SU-DHL-6 (cell line): ENCODE measurements at regions not wholly inside any gene's neighbourhood (a gene's known extent, or its start where the extent isn't known, plus 50 kb on each side); places are given as distances from the start of the nearest gene placed in this dataset.

Experiments used
- H2AFZ ChIP-seq: fragments of 200-600 bp; sonication (generic); 2 replicates; pipeline ENCODE4 v1.6.1; 2014; ENCODE audit warnings: low read depth, mild to moderate bottlenecking, moderate library complexity, mixed read lengths, antibody characterized with exemption, low read length; ENCODE audit not compliant: severe bottlenecking
- H3F3A ChIP-seq: fragments of 200-600 bp; shearing (Covaris generic); 2 replicates; pipeline ENCODE4 v1.6.0; 2016; ENCODE audit warnings: antibody characterized with exemption, mild to moderate bottlenecking; ENCODE audit not compliant: insufficient read depth
- H3K27ac ChIP-seq: fragments of 200-600 bp; sonication (generic); 2 replicates; pipeline ENCODE4 v1.5.1; 2016; ENCODE audit warnings: low read depth, mild to moderate bottlenecking, low read length, moderate library complexity, mixed read lengths
- H3K27me3 ChIP-seq: fragments of 200-600 bp; sonication (generic), shearing (Covaris generic); 2 replicates; pipeline ENCODE4 v1.6.0; 2014; ENCODE audit warnings: mild to moderate bottlenecking, low read length
- H3K36me3 ChIP-seq: fragments of 200-600 bp; sonication (generic); 2 replicates; pipeline ENCODE4 v1.6.1; 2014; ENCODE audit warnings: mild to moderate bottlenecking, low read length, mixed read lengths
- H3K4me2 ChIP-seq: fragments of 300-600, 200-600 bp; shearing (Covaris generic), sonication (generic); 2 replicates; pipeline ENCODE4 v1.6.0; 2014; ENCODE audit warnings: low read length, low read depth, mild to moderate bottlenecking; ENCODE audit not compliant: poor library complexity, severe bottlenecking
- H3K4me3 ChIP-seq: fragments of 200-600 bp; sonication (generic); 2 replicates; pipeline ENCODE4 v1.5.1; 2014; ENCODE audit warnings: antibody characterized with exemption, low read length, mild to moderate bottlenecking, mixed read lengths; ENCODE audit not compliant: insufficient read depth, poor library complexity, severe bottlenecking
- H3K79me2 ChIP-seq: fragments of 200-600 bp; sonication (generic); 2 replicates; pipeline ENCODE4 v1.6.1; 2014; ENCODE audit warnings: mild to moderate bottlenecking, low read length, moderate library complexity; ENCODE audit not compliant: insufficient read depth
- H3K9ac ChIP-seq: fragments of 200-600 bp; sonication (generic); 2 replicates; pipeline ENCODE4 v1.7.0; 2014; ENCODE audit warnings: mild to moderate bottlenecking, low read length
- H3K9me2 ChIP-seq: fragments of 200-600 bp; sonication (generic); replicated peaks from 2 replicates; pipeline ENCODE4 v1.6.1; 2014; ENCODE audit warnings: low read length; ENCODE audit not compliant: insufficient read depth
- H3K9me3 ChIP-seq: fragments of 200-600 bp; sonication (generic); 2 replicates; pipeline ENCODE4 v1.6.1; 2014; ENCODE audit warnings: low read length, mixed read lengths; ENCODE audit not compliant: insufficient read depth
- H4K20me1 ChIP-seq: fragments of 200-600 bp; sonication (generic); 2 replicates; pipeline ENCODE4 v1.6.1; 2014; ENCODE audit warnings: low read depth, mild to moderate bottlenecking, antibody characterized with exemption, low read length, moderate library complexity, mixed read lengths
- EZH2phosphoT487 ChIP-seq: fragments of 200-600 bp; sonication (generic), shearing (Covaris generic); conservative IDR thresholded peaks from 2 replicates; pipeline ENCODE4 v1.6.1; 2018; ENCODE audit warnings: mild to moderate bottlenecking, antibody characterized with exemption, low read length, moderate library complexity, mixed read lengths
- TF ChIP-seq, protein P1 (sequence below): fragments of 200-600 bp; sonication (generic); IDR thresholded peaks from one replicate; pipeline ENCODE4 v1.5.1; 2017; ENCODE audit warnings: antibody characterized with exemption, mild to moderate bottlenecking, low read length, moderate library complexity; ENCODE audit not compliant: insufficient read depth, poor library complexity, severe bottlenecking

DNA sequence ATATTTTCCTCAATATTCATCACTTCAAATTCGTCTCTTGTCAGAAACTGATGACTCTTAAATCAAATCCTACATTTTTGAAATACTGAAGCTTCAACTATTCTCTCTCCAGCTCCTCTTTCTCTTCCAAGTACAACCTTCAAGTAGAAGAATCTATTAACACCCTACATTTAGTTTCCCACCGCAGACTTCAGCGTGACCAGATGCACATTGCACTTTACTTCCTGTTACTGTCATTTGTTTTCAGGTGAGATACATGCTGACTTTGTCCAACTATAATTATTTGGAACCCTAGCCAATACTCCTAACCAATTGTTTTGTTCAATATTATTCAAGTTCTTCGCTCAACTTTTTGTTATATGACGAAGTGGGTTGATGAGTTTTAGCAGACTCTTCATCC is 116.0 kb downstream of the MRPL39 start:
- TF ChIP-seq, protein P1, sequence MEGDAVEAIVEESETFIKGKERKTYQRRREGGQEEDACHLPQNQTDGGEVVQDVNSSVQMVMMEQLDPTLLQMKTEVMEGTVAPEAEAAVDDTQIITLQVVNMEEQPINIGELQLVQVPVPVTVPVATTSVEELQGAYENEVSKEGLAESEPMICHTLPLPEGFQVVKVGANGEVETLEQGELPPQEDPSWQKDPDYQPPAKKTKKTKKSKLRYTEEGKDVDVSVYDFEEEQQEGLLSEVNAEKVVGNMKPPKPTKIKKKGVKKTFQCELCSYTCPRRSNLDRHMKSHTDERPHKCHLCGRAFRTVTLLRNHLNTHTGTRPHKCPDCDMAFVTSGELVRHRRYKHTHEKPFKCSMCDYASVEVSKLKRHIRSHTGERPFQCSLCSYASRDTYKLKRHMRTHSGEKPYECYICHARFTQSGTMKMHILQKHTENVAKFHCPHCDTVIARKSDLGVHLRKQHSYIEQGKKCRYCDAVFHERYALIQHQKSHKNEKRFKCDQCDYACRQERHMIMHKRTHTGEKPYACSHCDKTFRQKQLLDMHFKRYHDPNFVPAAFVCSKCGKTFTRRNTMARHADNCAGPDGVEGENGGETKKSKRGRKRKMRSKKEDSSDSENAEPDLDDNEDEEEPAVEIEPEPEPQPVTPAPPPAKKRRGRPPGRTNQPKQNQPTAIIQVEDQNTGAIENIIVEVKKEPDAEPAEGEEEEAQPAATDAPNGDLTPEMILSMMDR, result no peak
- H3K4me3 ChIP-seq, result no peak overlapping the region
- H3K9ac ChIP-seq, result no peak overlapping the region
- no peaks in the 10 kb centered on the region for H3F3A ChIP-seq
- H3K36me3 ChIP-seq, result no peaks in the 10 kb centered on the region
- no peaks in the 10 kb centered on the region for H3K9me2 ChIP-seq
- H4K20me1 ChIP-seq, result no peaks in the 10 kb centered on the region
- H3K79me2 ChIP-seq, result no peaks in the 10 kb centered on the region
- H3K27ac ChIP-seq, result no peak overlapping the region
- H3K27me3 ChIP-seq, result no peaks in the 10 kb centered on the region
- no peaks in the 10 kb centered on the region for H3K9me3 ChIP-seq
- no peak overlapping the region for H3K4me2 ChIP-seq
- H2AFZ ChIP-seq, result no peak overlapping the region

DNA sequence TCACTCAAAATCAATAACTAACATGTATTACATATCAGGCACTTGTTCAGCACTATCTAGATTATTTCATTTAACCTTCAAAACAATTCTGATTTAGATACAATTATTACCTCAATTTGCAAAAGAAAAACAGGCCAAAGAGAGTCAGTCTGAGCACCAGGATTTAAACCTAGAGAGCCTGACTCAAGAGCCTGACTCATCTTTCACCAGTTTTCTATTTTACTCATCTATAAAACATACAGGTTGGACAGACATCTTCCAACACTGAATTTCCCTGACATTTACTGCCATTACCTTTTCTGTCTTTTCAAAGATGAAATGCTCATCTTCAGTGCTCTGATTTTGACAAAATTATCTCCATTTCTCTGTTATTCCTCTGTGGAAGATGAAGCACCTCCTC is 116.5 kb downstream of the MRPL39 start:
- Histone ChIP-seq H3K27me3 (no peaks in the 10 kb centered on the region), H3K27ac (no peak overlapping the region), H3K9me3 (no peaks in the 10 kb centered on the region), H2AFZ (no peak overlapping the region), H3K9me2 (no peaks in the 10 kb centered on the region), H3K4me2 (no peak overlapping the region), H3K79me2 (no peaks in the 10 kb centered on the region), H3K9ac (no peak overlapping the region), H4K20me1 (no peaks in the 10 kb centered on the region), H3K4me3 (no peak overlapping the region), H3F3A (no peaks in the 10 kb centered on the region), H3K36me3 (no peaks in the 10 kb centered on the region)
- TF ChIP-seq EZH2phosphoT487, result no peak
- TF ChIP-seq, protein P1, result no peak

DNA sequence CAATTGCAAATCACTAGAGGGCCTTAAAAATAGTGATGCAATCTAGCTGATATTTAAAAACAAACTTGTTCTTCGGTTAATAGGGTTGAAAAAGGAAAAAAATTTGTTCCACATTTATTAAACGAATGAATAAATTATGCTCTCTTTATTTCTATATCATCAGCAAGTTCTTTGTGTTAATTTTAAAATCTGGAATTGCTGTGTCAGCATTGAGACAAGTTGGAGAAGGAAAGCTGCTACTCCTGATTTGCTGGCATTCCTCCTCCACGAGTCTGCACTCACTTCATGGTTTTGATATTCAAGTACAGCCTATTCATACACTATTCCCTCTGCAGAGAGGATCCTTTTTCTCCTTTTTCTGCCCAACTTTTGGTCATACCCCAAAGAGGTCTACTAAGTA is 117.6 kb downstream of the MRPL39 start:
- H3F3A ChIP-seq, result no peaks in the 10 kb centered on the region
- no peaks in the 10 kb centered on the region for H3K27me3 ChIP-seq
- H3K9ac ChIP-seq, result no peak overlapping the region
- H4K20me1 ChIP-seq, result no peaks in the 10 kb centered on the region
- H3K9me3 ChIP-seq, result no peaks in the 10 kb centered on the region
- H3K4me2 ChIP-seq, result no peak overlapping the region
- H3K27ac ChIP-seq, result no peak overlapping the region
- TF ChIP-seq, protein P1, result no peak
- no peak for TF ChIP-seq EZH2phosphoT487
- no peak overlapping the region for H2AFZ ChIP-seq
- H3K79me2 ChIP-seq, result no peaks in the 10 kb centered on the region
- H3K4me3 ChIP-seq, result no peak overlapping the region
- no peaks in the 10 kb centered on the region for H3K36me3 ChIP-seq
- H3K9me2 ChIP-seq, result no peaks in the 10 kb centered on the region
